Caco-2 (cell line): ENCODE measurements at regions not wholly inside any gene's neighbourhood (a gene's known extent, or its start where the extent isn't known, plus 50 kb on each side); places are given as distances from the start of the nearest gene placed in this dataset.

Experiments
- BruUV-seq: library from RNA; stranded (reverse); fragments of 400-500 nt; replicated peaks from 2 replicates; lab custom pipeline; 2021; lab: Mats Ljungman, UMichigan
- CTCF ChIA-PET: fragments of 300-600 bp; sonication (Branson Sonifier 250); formaldehyde crosslinking; loops from one replicate; lab custom pipeline; 2022; ENCODE audit warnings: antibody characterized with exemption; lab: Charles Lee
- POLR2A ChIA-PET: fragments of 300-600 bp; sonication (Branson Sonifier 250); formaldehyde crosslinking; loops from one replicate; lab custom pipeline; 2022; ENCODE audit warnings: antibody characterized with exemption; lab: Charles Lee
- DNase-seq, 2 experiments: peaks; one replicate each; pipeline versions ENCODE4 v3.0.0 to v3.0.0-alpha.2; 2020 to 2022
- H3K27me3 ChIP-seq: replicated peaks from 2 replicates; pipeline ENCODE4 v1.6.0; 2011; ENCODE audit warnings: low read length; ENCODE audit not compliant: control insufficient read depth, insufficient read depth
- H3K36me3 ChIP-seq: 2 replicates; pipeline ENCODE4 v1.5.1; 2011; ENCODE audit warnings: low read length; ENCODE audit not compliant: control insufficient read depth, insufficient read depth
- H3K4me1 ChIP-seq: fragments of 250-450 bp; sonication (Bioruptor Pico); 2 replicates; pipeline ENCODE4 v1.5.1; 2020; ENCODE audit warnings: mild to moderate bottlenecking
- H3K4me3 ChIP-seq: 2 replicates; pipeline ENCODE4 v1.5.1; 2011; ENCODE audit warnings: low read depth, mild to moderate bottlenecking, control low read depth, low read length
- H3K9me3 ChIP-seq: fragments of 250-450 bp; sonication (Bioruptor Pico); 2 replicates; pipeline ENCODE4 v1.5.1; 2020; ENCODE audit warnings: mild to moderate bottlenecking, moderate library complexity
- H3K27ac Mint-ChIP-seq: one replicate; pipeline ENCODE4 v1.8.0; 2022; ENCODE audit warnings: mixed read lengths; ENCODE audit not compliant: unreplicated experiment
- H3K27me3 Mint-ChIP-seq: one replicate; pipeline ENCODE4 v1.8.0; 2022; ENCODE audit warnings: mixed read lengths; ENCODE audit not compliant: insufficient read depth, unreplicated experiment
- H3K36me3 Mint-ChIP-seq: one replicate; pipeline ENCODE4 v1.8.0; 2022; ENCODE audit warnings: mild to moderate bottlenecking, mixed read lengths; ENCODE audit not compliant: insufficient read depth, unreplicated experiment
- H3K4me1 Mint-ChIP-seq: one replicate; pipeline ENCODE4 v1.8.0; 2022; ENCODE audit warnings: low read depth, mixed read lengths; ENCODE audit not compliant: unreplicated experiment
- H3K4me3 Mint-ChIP-seq: one replicate; pipeline ENCODE4 v1.8.0; 2022; ENCODE audit warnings: mild to moderate bottlenecking, moderate library complexity, mixed read lengths; ENCODE audit not compliant: unreplicated experiment
- H3K9me3 Mint-ChIP-seq: one replicate; pipeline ENCODE4 v1.8.0; 2022; ENCODE audit warnings: mixed read lengths; ENCODE audit not compliant: unreplicated experiment
- intact Hi-C: fragments of 100-400 bp; cut with micrococcal nuclease; formaldehyde crosslinking; loops from one replicate; pipeline ENCODE4 v1.10.0; 2022; ENCODE audit not compliant: unreplicated experiment
- TF ChIP-seq, protein P1 (sequence below), 2 experiments: fragments of 200-600 bp in 1 of 2; IDR thresholded peaks; 1 replicate in 1 of 2; 2 replicates in 1 of 2; pipeline versions ENCODE4 v1.5.1 to v1.8.0; 2011 to 2022; ENCODE audit warnings: antibody characterized with exemption in 1 of 2, control low read depth in 1 of 2, inconsistent platforms in 1 of 2, low read depth in 1 of 2, low read length in 1 of 2, mild to moderate bottlenecking in 1 of 2, moderate library complexity in 1 of 2; ENCODE audit not compliant: insufficient read depth in 1 of 2, severe bottlenecking in 1 of 2, unreplicated experiment in 1 of 2

DNA sequence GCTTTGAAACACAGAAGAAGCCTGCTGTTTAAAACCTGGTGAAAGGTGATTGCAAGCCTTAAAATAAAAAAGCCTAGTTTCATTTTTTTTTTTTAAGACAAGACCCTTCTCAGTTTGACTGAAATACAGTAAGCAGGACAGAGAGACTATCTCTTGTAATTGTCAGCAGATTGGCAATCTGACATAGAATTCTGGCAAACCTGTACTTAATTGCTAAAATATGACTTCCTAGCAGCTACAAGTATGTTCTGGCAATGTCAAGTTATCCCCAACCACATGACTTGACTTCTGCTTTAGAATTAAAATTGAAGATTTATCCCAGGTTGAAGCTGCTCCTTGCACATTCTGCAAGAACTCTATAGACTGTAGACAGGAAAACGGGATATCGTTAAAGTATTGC, 232.8 kb upstream of the NR2F2 start:
- DNase-seq = no peak
- Mint-ChIP-seq H3K27me3 (no peaks in the 10 kb centered on the region), H3K4me1 (peaks cover 8% of the 10 kb centered on the region), H3K36me3 (no peaks in the 10 kb centered on the region), H3K9me3 (no peaks in the 10 kb centered on the region), H3K4me3 (no peak overlapping the region), H3K27ac (no peak overlapping the region)
- H3K27me3 ChIP-seq = no peaks in the 10 kb centered on the region
- CTCF ChIA-PET = no interaction called here
- POLR2A ChIA-PET = no interaction called here
- intact Hi-C loops = no loop called here
- no peaks in the 10 kb centered on the region for H3K36me3 ChIP-seq
- H3K9me3 ChIP-seq = no peaks in the 10 kb centered on the region
- no peaks in the 10 kb centered on the region for H3K4me1 ChIP-seq
- BruUV-seq = no TSS peak
- no peak overlapping the region for H3K4me3 ChIP-seq
- TF ChIP-seq, protein P1, sequence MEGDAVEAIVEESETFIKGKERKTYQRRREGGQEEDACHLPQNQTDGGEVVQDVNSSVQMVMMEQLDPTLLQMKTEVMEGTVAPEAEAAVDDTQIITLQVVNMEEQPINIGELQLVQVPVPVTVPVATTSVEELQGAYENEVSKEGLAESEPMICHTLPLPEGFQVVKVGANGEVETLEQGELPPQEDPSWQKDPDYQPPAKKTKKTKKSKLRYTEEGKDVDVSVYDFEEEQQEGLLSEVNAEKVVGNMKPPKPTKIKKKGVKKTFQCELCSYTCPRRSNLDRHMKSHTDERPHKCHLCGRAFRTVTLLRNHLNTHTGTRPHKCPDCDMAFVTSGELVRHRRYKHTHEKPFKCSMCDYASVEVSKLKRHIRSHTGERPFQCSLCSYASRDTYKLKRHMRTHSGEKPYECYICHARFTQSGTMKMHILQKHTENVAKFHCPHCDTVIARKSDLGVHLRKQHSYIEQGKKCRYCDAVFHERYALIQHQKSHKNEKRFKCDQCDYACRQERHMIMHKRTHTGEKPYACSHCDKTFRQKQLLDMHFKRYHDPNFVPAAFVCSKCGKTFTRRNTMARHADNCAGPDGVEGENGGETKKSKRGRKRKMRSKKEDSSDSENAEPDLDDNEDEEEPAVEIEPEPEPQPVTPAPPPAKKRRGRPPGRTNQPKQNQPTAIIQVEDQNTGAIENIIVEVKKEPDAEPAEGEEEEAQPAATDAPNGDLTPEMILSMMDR (IDR thresholded peaks at IDR 0.05; ENCODE audit: insufficient read depth in 1 of 2, low read depth in 1 of 2, low read length in 1 of 2, severe bottlenecking in 1 of 2, unreplicated experiment in 1 of 2) = no peak

DNA sequence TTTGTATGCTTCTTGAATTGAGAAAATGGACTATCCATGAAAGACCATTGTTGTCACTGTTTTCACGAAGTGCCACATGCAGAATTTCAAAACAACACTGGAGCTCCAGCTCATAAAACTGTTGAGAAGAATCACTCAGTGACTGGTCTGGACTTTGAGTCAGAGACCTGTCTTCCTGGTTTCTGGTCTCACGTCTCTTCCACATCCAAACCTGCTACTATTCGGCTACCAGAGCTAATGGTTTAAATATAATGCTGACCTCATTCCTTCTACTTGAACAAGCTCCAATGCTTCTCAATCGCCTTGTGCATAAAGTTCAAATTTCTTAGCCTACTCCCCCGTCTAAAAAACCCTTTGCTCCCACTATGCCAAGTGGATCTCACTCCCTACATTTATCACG, 227.9 kb upstream of the NR2F2 start:
- no peaks in the 10 kb centered on the region for H3K36me3 Mint-ChIP-seq
- H3K27ac Mint-ChIP-seq = no peak overlapping the region
- DNase-seq = no peak
- Histone ChIP-seq H3K4me1 (no peaks in the 10 kb centered on the region), H3K36me3 (no peaks in the 10 kb centered on the region), H3K9me3 (no peaks in the 10 kb centered on the region), H3K27me3 (no peaks in the 10 kb centered on the region), H3K4me3 (no peak overlapping the region)
- H3K9me3 Mint-ChIP-seq = peaks cover 9% of the 10 kb centered on the region
- ChIA-PET POLR2A (no interaction called here), CTCF (no interaction called here)
- intact Hi-C loops = no loop called here
- H3K4me1 Mint-ChIP-seq = peaks cover 7% of the 10 kb centered on the region
- TF ChIP-seq, protein P1 (IDR thresholded peaks at IDR 0.05; ENCODE audit: insufficient read depth in 1 of 2, low read depth in 1 of 2, low read length in 1 of 2, severe bottlenecking in 1 of 2, unreplicated experiment in 1 of 2) = no peak
- H3K4me3 Mint-ChIP-seq = no peak overlapping the region
- H3K27me3 Mint-ChIP-seq = no peaks in the 10 kb centered on the region
- no TSS peak for BruUV-seq

DNA sequence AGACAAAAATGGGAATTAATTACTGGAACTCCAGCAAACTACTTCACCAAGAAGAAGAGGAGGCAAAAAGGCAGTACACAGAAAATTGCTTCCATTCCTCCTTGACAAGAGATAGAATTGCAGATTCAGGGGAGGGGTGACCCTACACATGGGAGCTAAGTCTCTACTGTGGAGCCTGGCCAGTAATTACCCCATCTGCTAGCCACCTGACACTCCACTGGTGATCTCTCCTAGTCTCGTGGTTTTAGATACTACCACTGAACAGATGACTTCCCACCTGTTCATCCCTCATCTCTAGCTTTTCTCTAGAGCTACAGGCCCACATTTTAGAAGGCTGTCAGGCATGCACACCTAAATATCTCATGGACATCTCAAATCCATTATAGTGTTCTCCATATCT, 224.3 kb upstream of the NR2F2 start:
- H3K4me3 ChIP-seq = no peak overlapping the region
- H3K4me3 Mint-ChIP-seq = no peak overlapping the region
- H3K36me3 ChIP-seq = no peaks in the 10 kb centered on the region
- no TSS peak for BruUV-seq
- DNase-seq = no peak
- intact Hi-C loops = no loop called here
- no peaks in the 10 kb centered on the region for H3K9me3 ChIP-seq
- no peaks in the 10 kb centered on the region for H3K27me3 ChIP-seq
- peaks cover 9% of the 10 kb centered on the region for H3K9me3 Mint-ChIP-seq
- no peaks in the 10 kb centered on the region for H3K4me1 ChIP-seq
- TF ChIP-seq, protein P1 (IDR thresholded peaks at IDR 0.05; ENCODE audit: insufficient read depth in 1 of 2, low read depth in 1 of 2, low read length in 1 of 2, severe bottlenecking in 1 of 2, unreplicated experiment in 1 of 2) = no peak
- no peak overlapping the region for H3K27ac Mint-ChIP-seq
- H3K4me1 Mint-ChIP-seq = peaks cover 7% of the 10 kb centered on the region
- CTCF ChIA-PET = no interaction called here
- no peaks in the 10 kb centered on the region for H3K27me3 Mint-ChIP-seq
- H3K36me3 Mint-ChIP-seq = no peaks in the 10 kb centered on the region
- POLR2A ChIA-PET = no interaction called here
